KMS-11 (cell line): ENCODE measurements at regions not wholly inside any gene's neighbourhood (a gene's known extent, or its start where the extent isn't known, plus 50 kb on each side); places are given as distances from the start of the nearest gene placed in this dataset.
A peak's percentile ranks its signal among the peaks of the same experiment; 100 is the strongest.
"Not testable (repeated sequence)": the region's sequence is repeated elsewhere in the genome, so short reads cannot be mapped to it uniquely, and the experiment has no call there.

ENCODE experiments used
- H2AFZ ChIP-seq: fragments of 200-600 bp; sonication (generic); 2 replicates; pipeline ENCODE4 v1.6.1; 2016; ENCODE audit warnings: antibody characterized with exemption, mixed run types, low read depth
- H3K27ac ChIP-seq: fragments of 200-600 bp; sonication (generic); 2 replicates; pipeline ENCODE4 v1.6.1; 2016; ENCODE audit warnings: mild to moderate bottlenecking, mixed run types
- H3K27me3 ChIP-seq: fragments of 200-600 bp; sonication (generic); 2 replicates; pipeline ENCODE4 v1.6.1; 2017; ENCODE audit warnings: mild to moderate bottlenecking, low read depth, mixed run types, moderate library complexity; ENCODE audit not compliant: insufficient read depth
- H3K36me3 ChIP-seq: fragments of 200-600 bp; sonication (generic); 2 replicates; pipeline ENCODE4 v1.6.1; 2017; ENCODE audit warnings: mild to moderate bottlenecking, mixed run types; ENCODE audit not compliant: insufficient read depth
- H3K4me1 ChIP-seq: fragments of 200-600 bp; sonication (generic); 2 replicates; pipeline ENCODE4 v1.6.1; 2016; ENCODE audit warnings: mild to moderate bottlenecking, low read depth, mixed run types; ENCODE audit not compliant: poor library complexity, severe bottlenecking
- H3K4me2 ChIP-seq: fragments of 200-600 bp; sonication (generic); 2 replicates; pipeline ENCODE4 v1.7.0; 2016; ENCODE audit warnings: mild to moderate bottlenecking, mixed run types
- H3K4me3 ChIP-seq: fragments of 200-600 bp; sonication (generic); IDR thresholded peaks from 2 replicates; pipeline ENCODE4 v1.6.1; 2017; ENCODE audit warnings: low read depth, low read length, mixed read lengths; ENCODE audit not compliant: insufficient read depth
- H3K79me2 ChIP-seq: fragments of 200-600 bp; sonication (generic); 2 replicates; pipeline ENCODE4 v1.6.1; 2016; ENCODE audit warnings: low read depth, mixed run types; ENCODE audit not compliant: insufficient read depth
- H3K9ac ChIP-seq: fragments of 200-600 bp; sonication (generic); 2 replicates; pipeline ENCODE4 v1.6.1; 2016; ENCODE audit warnings: mild to moderate bottlenecking, mixed run types
- H4K20me1 ChIP-seq: fragments of 200-600 bp; sonication (generic); 2 replicates; pipeline ENCODE4 v1.6.1; 2016; ENCODE audit warnings: mild to moderate bottlenecking, mixed run types; ENCODE audit not compliant: insufficient read depth
- TF ChIP-seq, protein P1 (sequence below): fragments of 200-600 bp; sonication (generic); conservative IDR thresholded peaks from 2 replicates; pipeline ENCODE4 v1.6.1; 2017; ENCODE audit warnings: low read depth, mild to moderate bottlenecking, antibody characterized with exemption, low read length, moderate library complexity, mixed read lengths

- Histone ChIP-seq H2AFZ (no peak overlapping the region), H3K9ac (no peak overlapping the region), H3K27me3 (no peaks in the 10 kb centered on the region), H3K4me1 (peaks cover 31% of the 10 kb centered on the region), H3K27ac (peak overlapping the region; percentile 71), H3K36me3 (no peaks in the 10 kb centered on the region), H4K20me1 (no peaks in the 10 kb centered on the region), H3K4me3 (no peak overlapping the region), H3K79me2 (no peaks in the 10 kb centered on the region), H3K4me2 (peak overlapping the region; percentile 21)
- TF ChIP-seq, protein P1, sequence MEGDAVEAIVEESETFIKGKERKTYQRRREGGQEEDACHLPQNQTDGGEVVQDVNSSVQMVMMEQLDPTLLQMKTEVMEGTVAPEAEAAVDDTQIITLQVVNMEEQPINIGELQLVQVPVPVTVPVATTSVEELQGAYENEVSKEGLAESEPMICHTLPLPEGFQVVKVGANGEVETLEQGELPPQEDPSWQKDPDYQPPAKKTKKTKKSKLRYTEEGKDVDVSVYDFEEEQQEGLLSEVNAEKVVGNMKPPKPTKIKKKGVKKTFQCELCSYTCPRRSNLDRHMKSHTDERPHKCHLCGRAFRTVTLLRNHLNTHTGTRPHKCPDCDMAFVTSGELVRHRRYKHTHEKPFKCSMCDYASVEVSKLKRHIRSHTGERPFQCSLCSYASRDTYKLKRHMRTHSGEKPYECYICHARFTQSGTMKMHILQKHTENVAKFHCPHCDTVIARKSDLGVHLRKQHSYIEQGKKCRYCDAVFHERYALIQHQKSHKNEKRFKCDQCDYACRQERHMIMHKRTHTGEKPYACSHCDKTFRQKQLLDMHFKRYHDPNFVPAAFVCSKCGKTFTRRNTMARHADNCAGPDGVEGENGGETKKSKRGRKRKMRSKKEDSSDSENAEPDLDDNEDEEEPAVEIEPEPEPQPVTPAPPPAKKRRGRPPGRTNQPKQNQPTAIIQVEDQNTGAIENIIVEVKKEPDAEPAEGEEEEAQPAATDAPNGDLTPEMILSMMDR: no peak
Observed at GRCh38 chr9:30075451-30076199, 2308.8 kb upstream of the ACO1 start.

GRCh38 chr9:30078195-30078594 is 2306.2 kb upstream of the ACO1 start:
- Histone ChIP-seq H4K20me1 (no peaks in the 10 kb centered on the region), H3K79me2 (no peaks in the 10 kb centered on the region), H3K4me2 (peak overlapping the region; percentile 27; the same call in 1 of the 2 replicates), H3K4me3 (no peak overlapping the region), H3K9ac (no peak overlapping the region), H3K27ac (peak overlapping the region; percentile 48; the same call in 1 of the 2 replicates), H2AFZ (peak overlapping the region; percentile 47; the same call in 1 of the 2 replicates), H3K4me1 (peaks cover 31% of the 10 kb centered on the region), H3K27me3 (no peaks in the 10 kb centered on the region), H3K36me3 (no peaks in the 10 kb centered on the region)
- TF ChIP-seq, protein P1: no peak

DNA sequence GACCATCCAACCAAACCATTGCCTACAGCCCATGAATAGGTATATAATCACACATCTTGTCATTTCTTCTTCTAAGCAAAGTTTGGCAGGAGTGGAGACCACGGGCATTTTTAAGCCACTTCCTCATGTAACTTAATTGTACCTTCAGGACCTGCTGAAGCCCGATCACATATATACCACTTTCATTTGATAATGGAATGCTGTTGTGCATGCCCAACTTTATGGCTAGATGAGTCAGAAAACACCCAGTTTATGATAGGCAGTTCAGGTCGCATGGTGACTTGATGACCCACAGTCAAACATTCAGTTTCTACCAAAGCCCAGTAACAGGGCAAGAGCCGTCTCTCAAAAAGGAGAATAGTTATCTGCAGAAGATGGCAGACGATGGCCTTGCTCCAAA is 2295.0 kb upstream of the ACO1 start:
- TF ChIP-seq, protein P1: no peak
- no peaks in the 10 kb centered on the region for H4K20me1 ChIP-seq
- no peaks in the 10 kb centered on the region for H3K36me3 ChIP-seq

DNA sequence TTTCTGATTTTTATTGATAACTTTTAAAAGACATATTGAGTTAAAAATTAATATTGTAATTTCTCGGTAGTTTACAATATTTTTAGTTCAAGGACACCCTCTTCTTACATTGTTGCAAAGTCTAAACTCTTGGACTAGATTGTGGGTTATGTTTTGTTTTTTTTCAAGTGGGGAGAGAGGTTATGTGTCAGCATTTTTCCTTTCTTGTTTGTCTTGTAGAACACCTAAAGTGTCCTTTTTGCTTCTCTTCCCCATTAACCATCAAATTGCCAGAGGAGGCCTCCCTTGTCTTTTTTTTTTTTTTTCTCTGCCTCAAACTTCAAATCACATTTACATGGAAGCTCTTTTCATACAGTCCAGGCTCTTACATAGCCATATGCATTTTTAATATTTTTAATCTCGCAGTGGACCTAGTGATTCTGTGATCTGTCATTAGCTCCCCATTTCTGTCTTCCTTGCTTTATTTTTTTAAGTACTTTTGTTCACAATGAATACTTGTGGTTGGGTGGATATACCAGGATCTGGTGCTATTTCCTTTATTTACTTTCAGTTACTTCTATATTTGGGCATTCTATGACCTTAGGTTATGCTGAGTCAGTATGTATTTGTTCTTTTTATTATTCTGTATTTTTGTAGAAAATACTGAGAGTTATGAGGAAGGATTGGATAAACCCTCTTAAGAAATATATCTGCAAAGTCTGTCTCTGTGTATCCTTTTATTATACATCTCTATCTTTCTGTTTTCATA is 2280.6 kb upstream of the ACO1 start:
- Histone ChIP-seq H3K79me2 (no peaks in the 10 kb centered on the region), H3K27me3 (no peaks in the 10 kb centered on the region), H3K9ac (no peak overlapping the region), H2AFZ (peak overlapping the region; percentile 31; the same call in 1 of the 2 replicates), H4K20me1 (no peaks in the 10 kb centered on the region), H3K4me1 (peaks cover 21% of the 10 kb centered on the region), H3K36me3 (no peaks in the 10 kb centered on the region), H3K4me3 (no peak overlapping the region), H3K4me2 (peak overlapping the region; percentile 59), H3K27ac (peak overlapping the region; percentile 34; the same call in 1 of the 2 replicates)
- TF ChIP-seq, protein P1: no peak

More for the DNA sequence above, 2295.0 kb upstream of the ACO1 start:
- Histone ChIP-seq H3K9ac (no peak overlapping the region), H3K27ac (no peak overlapping the region), H3K79me2 (no peaks in the 10 kb centered on the region), H3K4me3 (no peak overlapping the region), H3K4me1 (peaks cover 5% of the 10 kb centered on the region), H3K27me3 (no peaks in the 10 kb centered on the region), H2AFZ (no peak overlapping the region), H3K4me2 (no peak overlapping the region)

- not testable (repeated sequence) for H2AFZ ChIP-seq, H3K4me2 ChIP-seq, H3K36me3 ChIP-seq, H3K27ac ChIP-seq, H3K4me3 ChIP-seq, H3K9ac ChIP-seq, H4K20me1 ChIP-seq, H3K79me2 ChIP-seq, H3K27me3 ChIP-seq
- H3K4me1 ChIP-seq: peaks cover 21% of the 10 kb centered on the region
Observed at GRCh38 chr9:30107134-30107533, 2277.3 kb upstream of the ACO1 start.
